NCI-H226 (cell line): ENCODE measurements at regions not wholly inside any gene's neighbourhood (a gene's known extent, or its start where the extent isn't known, plus 50 kb on each side); places are given as distances from the start of the nearest gene placed in this dataset.
A peak's percentile ranks its signal among the peaks of the same experiment; 100 is the strongest.
"Not testable (repeated sequence)": the region's sequence is repeated elsewhere in the genome, so short reads cannot be mapped to it uniquely, and the experiment has no call there.

Source experiments
- DNase-seq: peaks from one replicate; pipeline ENCODE4 v3.0.0-alpha.2; 2015

DNA sequence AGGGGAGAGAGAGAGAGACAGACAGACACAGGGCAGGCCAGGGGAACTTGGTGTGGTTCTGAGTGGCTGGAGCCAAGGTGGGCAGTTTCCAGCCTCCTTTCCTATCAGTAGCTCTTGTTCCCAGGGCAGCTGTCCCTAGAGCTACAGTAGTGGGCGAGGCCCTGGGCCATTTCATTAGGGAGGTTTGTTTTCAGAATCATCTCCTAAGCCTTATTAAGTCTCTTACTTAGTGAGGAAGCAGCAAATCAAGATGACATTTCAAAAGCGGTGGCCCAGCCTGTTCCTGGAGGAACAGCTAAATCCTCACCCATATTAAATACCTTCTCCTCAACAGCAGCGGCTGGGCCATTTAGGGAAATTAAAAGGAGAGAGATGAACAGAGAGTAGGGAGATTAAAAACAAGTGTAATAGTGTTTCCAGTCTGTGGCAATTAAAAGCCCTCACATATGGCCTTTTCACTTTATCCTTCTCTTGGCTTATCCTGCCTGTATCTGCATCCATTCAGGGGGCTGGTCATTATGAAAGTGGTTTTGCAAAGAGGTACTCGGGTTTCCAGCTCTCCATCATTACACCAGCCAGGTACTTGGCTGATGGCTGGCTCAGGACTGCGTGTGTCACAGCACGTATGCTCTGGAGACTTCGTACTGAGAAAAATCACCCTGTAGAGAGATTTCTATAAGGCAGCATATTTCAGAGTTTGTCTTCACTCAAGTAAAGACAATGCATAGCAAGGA, 91.9 kb upstream of the PRR23C start:
- no peak for DNase-seq

DNA sequence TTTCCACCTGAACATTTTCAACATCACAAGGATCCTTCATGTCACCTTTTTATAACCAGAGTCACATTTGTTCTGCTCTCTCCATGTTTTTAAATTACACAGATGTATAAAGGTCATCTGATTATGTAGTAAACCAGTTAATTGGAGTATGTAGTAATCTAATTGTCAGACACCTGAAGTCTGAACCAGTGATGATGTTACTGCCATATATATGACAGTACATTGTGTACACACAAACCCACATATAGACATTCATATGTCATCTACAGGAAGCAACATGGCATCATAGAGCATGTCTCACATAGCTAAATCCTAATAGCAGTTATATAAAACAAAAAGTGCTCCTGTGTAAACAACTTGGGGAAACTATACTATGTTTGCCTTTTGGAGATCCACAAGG, 95.9 kb upstream of the PRR23C start:
- DNase-seq: no peak

DNA sequence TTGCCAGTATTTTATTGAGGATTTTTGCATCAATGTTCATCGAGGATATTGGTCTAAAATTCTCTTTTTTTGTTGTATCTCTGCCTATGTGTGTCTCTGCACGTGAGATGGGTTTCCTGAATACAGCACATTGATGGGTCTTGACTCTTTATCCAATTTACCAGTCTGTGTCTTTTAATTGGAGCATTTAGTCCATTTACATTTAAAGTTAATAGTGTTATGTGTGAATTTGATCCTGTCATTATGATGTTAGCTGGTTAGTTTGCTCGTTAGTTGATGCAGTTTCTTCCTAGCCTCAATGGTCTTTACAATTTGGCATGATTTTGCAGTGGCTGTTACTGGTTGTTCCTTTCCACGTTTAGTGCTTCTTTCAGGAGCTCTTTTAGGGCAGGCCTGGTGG, 101.3 kb upstream of the PRR23C start:
- DNase-seq: not testable (repeated sequence)

DNA sequence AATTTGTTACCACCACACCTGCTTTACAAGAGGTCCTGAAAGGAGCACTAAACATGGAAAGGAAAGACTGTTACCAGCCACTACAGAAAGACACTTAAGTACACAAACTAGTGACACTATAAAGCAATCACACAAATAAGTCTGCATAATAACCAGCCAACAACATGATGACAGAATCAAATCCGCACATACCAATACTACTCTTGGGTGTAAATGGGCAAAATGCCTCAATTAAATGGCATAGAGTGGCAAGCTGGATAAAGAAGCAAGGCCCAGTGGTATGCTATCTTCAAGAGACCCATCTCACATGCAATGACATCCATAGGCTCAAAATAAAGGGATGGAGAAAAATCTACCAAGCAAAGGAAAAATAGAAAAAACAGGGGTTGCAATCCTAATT, 106.8 kb upstream of the PRR23C start:
- DNase-seq: no peak

DNA sequence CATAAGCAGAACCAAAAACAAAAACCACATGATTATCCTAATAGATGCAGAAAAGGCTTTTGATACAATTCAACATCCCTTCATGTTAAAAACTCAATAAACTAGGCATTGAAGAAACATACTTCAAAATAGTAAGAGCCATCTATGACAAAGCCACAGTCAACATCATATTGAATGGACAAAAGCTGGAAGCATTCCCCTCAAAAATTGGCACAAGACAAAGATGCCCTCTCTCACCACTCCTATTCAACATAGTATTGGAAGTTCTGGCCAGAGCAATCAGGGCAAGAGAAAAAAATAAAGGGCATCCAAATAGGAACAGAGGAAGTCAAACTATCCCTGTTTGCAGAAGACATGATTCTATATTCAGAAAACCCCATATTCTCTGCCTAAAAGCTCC, 108.7 kb upstream of the PRR23C start:
- not testable (repeated sequence) for DNase-seq

DNA sequence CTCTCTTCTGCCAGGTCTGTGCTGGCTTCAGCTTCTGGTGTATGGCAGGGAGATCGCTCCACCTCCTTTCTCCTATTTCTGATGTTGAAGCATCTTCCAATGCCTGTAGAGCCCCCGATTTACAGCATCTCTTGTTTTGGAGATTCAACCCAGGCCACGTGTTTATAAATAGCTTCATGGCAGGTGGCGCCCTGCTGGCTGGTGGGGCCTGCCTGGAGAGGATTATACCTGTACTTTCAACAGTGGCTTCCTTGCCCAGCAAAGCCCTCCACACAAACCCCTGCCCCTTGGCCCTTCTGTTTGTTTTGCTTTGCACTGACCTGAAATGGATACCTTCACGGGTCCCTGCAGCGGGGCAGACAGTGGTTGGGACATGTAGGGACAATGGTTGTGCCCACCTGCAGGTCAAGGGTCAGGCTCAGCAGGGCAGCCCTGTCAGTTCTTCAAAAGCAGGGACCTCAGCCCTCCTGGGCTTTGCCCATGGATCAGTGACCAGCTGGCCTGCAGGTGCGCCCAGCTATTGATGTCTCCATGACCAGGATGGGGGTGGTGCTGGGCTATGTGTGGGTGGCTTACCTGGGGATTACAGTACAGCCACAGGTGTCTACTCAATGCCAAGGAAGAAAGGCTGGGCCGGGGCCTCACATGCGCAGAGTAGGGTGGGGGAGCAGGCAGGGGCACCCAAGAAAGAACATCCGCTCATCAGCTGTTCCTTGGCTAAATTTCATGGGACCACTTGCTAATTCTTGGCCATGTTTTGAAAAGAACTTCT, 112.7 kb upstream of the PRR23C start:
- DNase-seq: no peak

DNA sequence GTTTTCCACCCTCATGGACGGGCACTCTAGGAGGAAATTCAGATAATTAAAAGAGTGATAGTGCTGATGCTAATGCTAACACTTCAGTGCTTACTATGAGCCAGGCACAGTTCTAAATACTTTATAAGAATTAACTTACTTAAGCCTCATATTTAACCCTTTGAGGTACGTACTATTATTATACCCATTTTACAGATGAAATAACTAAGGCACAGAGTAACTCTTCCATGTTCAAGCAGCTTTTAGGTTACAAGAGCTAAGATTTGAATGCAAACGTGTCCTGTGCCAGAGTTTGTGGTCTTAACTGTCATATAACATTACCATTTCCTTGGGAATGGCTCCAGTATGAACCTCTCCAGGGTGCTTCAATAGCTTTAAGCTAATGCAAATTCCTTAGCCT, 114.7 kb upstream of the PRR23C start:
- no peak for DNase-seq

DNA sequence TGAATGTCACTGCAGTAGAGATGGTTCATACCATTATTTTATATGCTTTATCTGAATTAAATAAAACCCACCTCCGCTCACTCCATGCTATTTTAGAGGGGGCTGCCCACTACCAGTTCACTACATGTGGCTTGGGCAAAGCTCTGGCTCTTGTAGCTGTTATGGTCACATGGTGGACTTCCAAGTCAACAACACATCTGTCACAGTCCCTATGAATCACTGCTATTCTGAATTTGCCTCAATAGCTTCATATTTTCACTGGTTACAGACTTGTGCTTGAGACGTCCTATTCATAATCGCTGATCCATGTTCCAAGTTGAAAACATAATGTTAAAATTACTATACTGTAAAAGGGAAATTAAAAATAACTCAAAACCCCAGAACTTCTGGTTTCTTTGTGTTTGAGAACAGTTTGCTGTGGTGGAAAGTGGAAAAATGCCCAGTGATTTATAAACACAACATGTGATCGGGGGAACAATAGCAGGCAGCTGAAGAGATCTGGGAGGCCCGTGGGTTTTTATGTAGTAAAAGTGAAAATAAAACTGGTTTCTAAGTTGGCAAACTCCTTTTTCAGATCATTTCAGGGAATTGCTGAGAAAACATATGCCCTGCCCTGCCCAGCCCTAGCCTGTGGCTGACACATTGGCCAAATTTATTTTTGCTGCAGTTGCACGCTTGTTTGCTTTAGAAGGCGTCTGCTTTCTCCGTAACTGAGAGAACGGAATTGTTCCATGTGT, 128.8 kb upstream of the PRR23C start:
- DNase-seq: no peak

DNA sequence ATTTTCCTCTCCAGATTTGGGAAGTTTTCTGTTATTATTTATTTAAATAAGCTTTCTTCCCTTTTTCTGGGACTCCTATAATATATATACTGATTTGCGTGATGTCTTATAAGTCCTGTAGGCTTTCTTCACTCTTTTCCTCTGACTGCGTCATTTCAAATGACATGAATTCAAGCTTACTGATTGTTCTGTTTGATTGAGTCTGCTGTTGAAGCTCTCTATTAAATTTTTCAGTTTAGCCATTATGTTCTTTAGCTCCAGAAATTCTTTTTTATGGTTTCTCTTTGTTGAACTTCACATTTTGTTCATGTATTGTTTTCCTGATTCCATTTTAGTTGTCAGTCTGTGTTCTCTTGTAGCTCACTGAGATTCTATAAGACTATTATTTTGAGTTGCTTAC, 135.8 kb upstream of the PRR23C start:
- DNase-seq: no peak

DNA sequence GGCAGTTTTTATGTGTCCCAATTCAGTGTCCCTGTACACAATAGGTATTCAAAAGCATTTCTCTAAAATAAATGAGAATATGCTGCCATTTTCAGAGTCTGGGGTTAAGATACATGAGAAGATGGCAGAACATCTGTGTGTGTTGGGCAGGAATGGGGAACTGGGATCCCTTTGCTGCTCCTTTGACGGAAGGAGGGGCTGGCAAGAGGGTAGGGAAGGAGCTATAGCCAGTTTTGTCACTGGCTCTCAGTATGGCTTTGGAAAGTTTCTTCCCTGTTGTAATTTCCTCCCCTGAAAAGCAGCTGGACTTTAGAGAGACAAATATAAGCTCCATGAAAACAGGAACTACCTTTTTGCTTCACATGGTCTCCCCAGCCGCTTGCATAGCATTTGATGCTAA, 137.5 kb upstream of the PRR23C start:
- DNase-seq: no peak

DNA sequence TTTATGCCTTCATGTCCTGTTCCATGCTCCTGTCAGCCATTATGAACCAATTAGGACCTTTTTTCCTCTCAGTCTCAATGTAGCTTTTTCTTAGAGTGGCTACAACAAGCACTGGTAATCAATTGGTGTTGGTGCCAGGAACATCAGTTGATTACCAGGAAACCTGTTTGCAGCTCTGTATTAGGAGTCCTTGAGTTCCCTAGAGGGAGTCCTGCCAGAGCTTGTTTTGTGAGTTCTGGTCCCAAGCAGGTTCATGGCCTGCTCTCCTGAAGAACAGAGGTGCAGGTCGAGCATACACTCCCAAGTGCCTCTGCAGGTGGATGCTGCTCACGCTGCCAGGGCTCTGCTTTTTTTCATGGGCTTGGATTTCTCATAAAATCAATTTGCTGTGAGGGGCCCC, 137.9 kb upstream of the PRR23C start:
- no peak for DNase-seq

DNA sequence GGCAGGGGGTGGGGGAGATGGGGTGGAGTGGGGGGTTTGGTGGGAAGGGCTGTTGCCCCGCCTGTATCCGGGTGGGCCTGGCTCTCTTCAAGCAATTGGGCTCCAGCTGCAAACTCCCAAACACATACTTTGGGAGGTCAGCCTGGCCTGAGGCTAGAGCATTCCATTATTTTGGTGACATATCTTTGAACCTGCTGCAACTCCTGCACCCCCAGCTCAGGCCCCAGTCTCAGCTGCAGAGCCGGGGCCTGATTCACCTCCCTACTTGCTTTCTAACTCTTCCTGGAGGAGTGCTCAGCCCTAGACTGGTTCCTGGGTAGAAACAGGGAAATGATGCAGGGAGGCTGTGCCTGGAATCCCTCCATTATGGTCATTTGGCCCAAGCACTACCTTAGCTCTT, 140.8 kb upstream of the PRR23C start:
- no peak for DNase-seq

DNA sequence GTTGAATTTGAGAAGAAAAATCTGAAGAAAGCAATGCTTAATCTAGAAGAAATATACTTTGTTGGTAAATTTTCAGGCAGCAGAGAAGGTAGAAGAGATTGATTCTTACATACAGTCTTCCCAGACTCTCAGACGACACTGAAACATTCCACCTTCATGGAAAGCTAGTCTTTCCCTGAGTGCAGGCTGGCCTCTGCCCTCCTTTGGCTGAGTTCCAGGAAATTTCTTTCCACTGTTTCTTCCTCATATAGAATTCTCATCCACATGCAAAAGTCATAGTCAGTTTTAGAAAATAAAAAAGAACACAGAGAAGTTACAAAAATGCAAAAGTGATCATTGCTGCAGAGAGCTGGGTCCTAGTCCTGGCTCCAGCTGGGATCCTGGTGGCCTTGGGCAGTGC, 142.5 kb upstream of the PRR23C start:
- DNase-seq: no peak

DNA sequence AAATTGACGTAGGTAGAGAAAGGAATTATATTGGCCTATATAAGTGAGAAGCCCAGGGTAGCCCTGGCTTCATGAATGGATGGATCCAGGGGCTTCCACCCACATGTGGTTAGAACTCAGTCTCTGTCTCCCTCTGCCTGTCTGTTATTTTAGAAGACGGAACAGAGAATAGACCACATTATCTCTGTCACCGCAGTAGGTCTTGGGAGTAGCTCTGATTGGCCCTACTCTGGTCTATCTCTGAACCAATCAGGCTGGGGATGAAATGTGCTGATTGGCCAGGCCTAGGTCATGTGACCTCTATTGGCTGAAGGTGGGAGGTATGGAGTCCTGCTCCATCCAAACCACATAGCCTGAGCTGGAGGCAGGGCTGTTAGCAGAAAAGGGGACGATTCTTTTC, 143.0 kb upstream of the PRR23C start:
- DNase-seq: no peak

DNA sequence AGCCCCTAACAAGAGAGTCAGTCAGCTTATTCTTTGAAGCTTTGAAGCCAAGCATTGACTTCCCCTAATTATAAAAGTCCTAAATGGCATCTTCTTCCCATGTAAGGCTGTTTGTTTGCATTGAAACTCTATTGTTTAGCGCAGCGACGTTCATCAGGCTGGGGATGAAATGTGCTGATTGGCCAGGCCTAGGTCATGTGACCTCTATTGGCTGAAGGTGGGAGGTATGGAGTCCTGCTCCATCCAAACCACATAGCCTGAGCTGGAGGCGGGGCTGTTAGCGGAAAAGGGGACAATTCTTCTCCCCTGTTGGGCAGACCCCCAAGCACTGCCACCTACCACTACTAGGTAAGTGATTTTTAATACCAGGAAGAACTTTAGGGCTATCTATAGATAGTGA, 145.3 kb upstream of the PRR23C start:
- DNase-seq: no peak

DNA sequence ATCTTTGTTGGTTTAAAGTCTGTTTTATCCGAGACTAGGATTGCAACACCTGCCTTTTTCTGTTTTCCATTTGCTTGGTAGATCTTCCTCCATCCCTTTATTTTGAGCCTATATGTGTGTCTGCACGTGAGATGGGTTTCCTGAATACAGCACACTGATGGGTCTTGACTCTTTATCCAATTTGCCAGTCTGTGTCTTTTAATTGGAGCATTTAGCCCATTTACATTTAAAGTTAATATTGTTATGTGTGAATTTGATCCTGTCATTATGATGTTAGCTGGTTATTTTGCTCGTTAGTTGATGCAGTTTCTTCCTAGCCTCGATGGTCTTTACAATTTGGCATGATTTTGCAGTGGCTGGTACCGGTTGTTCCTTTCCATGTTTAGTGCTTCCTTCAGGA, 149.4 kb upstream of the MRPS22 start:
- not testable (repeated sequence) for DNase-seq

DNA sequence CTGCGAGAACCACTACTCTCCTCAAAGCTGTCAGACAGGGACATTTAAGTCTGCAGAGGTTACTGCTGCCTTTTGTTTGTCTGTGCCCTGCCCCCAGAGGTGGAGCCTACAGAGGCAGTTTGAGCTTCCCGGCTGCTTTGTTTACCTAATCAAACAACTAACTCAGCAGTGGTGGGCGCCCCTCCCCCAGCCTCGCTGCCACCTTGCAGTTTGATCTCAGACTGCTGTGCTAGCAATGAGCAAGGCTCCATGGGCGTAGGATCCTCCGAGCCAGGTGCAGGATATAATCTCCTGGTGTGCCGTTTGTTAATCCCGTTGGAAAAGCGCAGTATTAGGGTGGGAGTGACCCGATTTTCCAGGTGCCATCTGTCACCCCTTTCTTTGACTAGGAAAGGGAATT, 147.7 kb upstream of the MRPS22 start:
- DNase-seq: not testable (repeated sequence)

DNA sequence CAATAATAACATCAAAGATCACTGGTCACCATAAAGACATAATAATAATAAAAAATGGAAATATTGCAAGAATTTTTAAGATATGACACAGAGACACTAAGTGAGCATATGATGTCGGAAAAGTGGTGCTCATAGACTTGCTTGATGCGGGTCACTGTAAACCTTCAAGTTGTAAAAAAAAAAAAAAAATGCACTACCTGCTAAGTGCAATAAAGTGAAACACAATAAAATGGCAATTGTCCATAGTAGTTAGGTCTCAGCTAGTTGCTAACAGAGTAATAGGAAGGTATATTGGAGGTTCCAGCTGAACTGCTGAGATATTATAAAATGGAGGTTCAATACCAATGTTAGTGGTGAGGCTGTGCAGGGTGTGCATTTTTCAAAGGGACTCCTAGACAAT, 146.6 kb upstream of the MRPS22 start:
- no peak for DNase-seq

DNA sequence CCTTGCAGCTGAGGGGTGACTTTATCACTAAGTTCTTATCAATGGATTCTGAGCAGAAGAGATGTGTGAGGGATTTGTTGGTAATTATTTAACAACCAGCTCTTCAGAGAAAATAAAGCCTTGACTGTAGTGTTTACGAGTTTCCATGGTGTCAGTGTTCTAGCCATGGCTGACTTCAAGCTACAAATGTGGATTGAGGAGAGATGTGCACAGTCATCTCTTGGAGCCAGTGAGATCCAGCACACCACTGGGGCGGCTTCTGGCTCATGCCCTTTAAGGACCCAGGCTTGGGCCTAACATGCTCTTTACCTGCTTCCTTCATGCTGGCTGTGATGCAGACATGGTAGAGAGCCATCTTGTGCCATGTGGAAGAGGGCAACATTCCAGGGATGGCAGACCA, 145.6 kb upstream of the MRPS22 start:
- no peak for DNase-seq

DNA sequence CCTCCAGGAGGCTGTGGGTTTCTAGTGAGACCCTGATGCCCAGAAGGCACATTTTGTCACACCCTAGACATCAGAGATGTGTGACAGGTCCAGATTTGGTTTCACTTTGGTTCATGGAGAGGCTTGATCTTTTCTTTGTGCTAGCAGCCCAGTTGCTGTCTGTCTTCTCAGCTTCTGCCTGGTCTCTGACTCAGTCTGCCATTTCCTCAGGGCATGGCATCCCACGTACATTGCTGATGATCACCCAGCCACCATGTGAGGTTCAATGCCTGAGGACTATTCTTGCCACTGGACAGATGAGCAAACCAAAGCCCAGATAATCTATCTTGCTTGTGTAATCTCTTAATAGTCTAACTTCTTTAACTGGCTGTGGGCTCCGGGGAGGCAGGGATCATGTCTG, 144.9 kb upstream of the MRPS22 start:
- peak; percentile 53 for DNase-seq

DNA sequence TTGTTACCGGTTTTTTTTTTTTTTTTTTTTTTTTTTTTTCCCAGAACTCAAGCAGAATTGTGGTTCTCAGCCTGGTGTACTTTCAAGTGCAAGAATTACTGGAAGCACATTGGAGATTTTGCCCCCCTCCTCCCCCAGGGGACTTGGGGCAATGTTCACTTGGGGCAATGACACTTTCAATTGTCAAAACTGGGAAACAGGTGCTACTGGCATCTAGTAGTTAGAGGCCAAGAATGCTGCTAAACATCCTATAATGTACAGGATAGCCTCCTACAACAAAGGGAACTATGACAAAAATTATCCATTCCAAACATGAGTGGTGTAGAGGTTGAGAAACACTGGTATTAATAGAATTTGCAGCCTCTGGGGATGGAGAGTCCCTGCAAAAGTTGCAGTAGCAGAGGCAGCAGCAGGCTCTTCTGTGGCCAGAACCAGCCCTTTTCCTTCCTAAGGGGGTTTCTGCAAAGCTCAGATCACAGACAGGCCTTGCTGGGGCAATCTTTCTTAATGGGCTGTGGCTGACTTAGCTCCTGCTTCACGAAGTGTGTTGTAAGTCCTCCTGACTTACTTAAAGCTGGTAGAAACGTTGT, 144.3 kb upstream of the MRPS22 start:
- DNase-seq: no peak

DNA sequence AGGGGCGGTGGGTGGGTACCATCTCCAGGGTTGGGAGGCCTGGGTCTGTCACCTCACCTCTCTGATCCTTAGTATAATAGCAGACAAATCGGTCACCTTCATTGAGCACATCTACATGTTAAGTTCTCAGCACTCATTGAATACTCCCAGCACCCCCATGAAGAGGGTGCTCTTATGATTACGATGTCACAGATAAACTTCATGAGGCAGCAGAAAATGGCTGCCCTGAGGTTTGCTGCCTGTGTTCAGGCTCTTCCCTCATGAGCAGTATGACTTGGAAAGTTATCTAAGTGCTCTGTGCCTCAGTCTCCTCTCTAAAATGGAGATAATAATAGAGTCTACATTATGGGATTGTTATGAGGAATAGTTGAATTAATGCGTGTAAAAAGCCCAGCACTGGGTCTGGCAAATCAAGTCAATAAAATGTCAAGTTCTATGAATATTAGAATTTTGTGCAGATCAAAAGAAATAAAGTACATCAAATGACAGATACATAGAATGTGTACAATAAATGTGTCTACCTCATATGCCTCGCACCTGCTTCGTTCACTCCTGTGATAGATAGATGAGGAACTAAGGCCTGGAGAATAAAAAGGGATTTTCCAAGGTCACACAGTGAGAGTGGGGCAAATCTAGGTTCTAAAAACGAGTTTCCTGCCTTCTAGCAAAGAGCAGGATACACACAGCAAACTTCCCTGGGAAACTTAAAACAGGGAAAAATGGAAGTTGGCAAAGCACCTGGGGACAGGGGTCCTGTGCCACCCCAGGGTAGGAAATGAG, 142.2 kb upstream of the MRPS22 start:
- DNase-seq: no peak
